HG02970 (cell line): ENCODE measurements at regions not wholly inside any gene's neighbourhood (a gene's known extent, or its start where the extent isn't known, plus 50 kb on each side); places are given as distances from the start of the nearest gene placed in this dataset.
"Not testable (repeated sequence)": the region's sequence is repeated elsewhere in the genome, so short reads cannot be mapped to it uniquely, and the experiment has no call there.

Experiments
- ATAC-seq: cut with Tn5 transposase; IDR thresholded peaks from one replicate; pipeline ENCODE4 v1.9.1; 2021; ENCODE audit warnings: mild to moderate bottlenecking, moderate library complexity, moderate number of reproducible peaks; ENCODE audit not compliant: unreplicated experiment, low FRiP score

DNA sequence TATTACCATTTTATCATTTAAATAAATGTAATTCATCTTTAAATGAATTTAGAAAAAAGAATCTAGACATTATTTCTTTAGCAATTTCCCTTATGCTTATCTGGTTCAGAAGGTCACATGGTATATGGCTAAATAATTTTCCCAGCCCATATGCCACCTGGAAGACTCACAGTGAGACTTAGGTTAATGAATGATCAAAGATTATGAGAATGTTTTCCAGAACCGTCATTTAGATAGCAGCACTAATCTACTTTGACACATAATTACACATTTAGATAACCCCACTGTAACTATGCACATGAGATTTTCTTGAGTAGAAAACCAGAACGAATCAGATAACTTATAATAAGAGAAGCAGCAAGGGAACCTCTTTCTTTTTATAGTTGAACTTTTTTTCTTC lies 124.9 kb upstream of the CCDC180 start:
- not testable (repeated sequence) for ATAC-seq

GRCh38 chr9:97179616-97180015 lies 127.8 kb upstream of the CCDC180 start:
- ATAC-seq: no peak

- no peak for ATAC-seq
These were observed 131.3 kb upstream of the CCDC180 start for GRCh38 chr9:97176206-97176605.

DNA sequence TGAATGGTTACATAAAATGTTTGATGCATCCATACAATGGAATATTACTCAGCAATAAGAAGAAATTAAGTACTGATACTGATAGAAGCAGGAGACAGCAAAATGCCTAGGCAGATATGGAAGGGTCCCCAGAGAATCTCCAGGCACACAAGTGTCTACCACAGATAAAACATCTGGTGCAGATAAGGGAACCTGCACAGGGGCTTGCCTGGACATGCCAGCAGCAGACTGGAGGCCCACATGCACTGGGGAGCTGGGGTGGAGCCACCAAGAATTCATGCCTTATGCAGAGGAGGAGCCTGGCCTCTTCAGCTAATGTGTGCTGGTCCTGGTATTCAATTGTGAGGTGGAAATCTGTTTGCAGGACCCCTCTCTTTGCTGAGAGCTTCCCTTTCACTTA lies 129.2 kb upstream of the CTSV start:
- ATAC-seq: not testable (repeated sequence)

- ATAC-seq: not testable (repeated sequence)
These were observed 127.7 kb upstream of the CTSV start for GRCh38 chr9:97166496-97167138.

- no peak for ATAC-seq
These were observed 121.3 kb upstream of the CTSV start for GRCh38 chr9:97160255-97160654.

GRCh38 chr9:97158722-97159121 lies 119.8 kb upstream of the CTSV start:
- not testable (repeated sequence) for ATAC-seq

GRCh38 chr9:97155441-97155840 lies 116.5 kb upstream of the CTSV start:
- ATAC-seq: not testable (repeated sequence)

DNA sequence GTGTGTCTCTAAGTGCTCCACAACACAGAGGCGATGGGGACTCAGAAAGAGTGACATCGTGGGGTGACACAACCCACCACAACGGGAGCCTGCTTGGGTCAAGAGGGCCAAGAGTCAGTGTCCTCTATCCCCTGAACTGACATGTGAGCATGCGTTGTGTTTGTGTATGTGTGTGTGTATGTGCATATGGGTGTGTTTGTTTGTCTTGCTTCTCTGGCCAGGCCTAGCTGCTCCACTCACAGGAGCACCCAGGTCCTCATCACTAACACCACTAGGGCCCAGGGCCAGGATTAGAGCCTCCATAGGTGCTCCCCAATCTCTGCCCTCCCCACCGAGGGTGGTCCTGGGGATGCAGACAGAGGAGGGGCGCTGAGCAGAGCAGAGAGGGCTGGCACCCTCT lies 115.0 kb upstream of the CTSV start:
- no peak for ATAC-seq

DNA sequence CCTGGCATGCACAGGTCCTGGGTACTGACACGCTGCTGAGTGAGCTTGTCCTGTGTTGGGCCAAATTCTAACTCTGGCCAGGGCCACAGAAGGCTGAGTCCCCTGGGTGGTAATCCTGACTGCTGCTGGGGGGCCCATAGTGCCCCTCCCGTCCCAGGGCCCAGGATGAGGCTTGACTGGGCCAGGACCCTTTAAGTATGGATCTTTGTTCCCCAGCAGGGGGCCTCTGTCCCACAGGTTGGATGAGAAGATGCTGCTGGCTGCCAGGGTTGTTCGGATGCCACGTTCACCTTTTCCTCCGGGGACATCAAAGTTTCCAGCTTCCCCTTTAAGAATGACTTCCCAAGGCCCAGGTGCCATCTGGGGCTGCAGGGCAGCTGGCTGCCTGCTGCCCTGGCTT lies 114.2 kb upstream of the CTSV start:
- not testable (repeated sequence) for ATAC-seq

DNA sequence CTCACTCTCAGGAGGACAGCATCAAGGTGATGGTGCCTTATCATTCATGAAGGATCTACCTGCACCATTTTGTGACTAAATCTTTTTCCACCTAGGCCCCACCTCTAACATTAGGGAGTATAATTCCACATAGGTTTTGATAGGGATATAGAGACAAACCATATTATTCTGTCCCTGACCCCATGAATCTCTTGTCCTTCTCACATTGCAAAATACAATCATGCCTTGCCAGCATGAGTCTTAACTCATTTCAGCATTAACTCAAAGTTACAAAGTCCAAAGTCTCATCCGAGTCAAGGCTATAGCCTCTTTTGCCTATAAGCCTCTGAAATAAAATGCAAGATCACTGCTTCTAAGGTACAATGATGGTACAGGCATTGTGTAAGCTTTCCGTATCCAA lies 111.5 kb upstream of the CTSV start:
- ATAC-seq: not testable (repeated sequence)

- not testable (repeated sequence) for ATAC-seq
These were observed 109.5 kb upstream of the CTSV start for GRCh38 chr9:97148428-97148827.

GRCh38 chr9:97145680-97146079 lies 106.7 kb upstream of the CTSV start:
- not testable (repeated sequence) for ATAC-seq

- ATAC-seq: no peak
These were observed 101.6 kb upstream of the CTSV start for GRCh38 chr9:97140566-97140965.

DNA sequence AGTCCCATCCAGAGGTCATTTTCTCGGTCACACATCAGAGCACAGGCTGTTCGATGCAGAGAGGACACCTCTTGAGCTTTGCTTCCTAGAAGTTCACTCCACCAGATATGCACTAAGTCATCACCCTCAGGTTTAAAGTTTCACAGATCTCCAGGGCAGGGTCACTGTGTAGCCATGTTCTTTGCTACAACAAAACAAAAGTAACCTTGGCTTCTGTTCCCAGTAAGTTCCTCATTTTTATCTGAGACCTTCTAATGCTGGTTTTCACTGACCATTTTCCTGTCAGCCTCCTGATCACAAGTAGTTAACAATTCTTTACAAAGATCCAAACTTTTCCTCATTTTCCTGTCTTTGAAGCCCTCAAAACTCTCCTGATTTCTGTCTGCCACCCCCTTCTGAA lies 97.5 kb upstream of the CTSV start:
- ATAC-seq: no peak

DNA sequence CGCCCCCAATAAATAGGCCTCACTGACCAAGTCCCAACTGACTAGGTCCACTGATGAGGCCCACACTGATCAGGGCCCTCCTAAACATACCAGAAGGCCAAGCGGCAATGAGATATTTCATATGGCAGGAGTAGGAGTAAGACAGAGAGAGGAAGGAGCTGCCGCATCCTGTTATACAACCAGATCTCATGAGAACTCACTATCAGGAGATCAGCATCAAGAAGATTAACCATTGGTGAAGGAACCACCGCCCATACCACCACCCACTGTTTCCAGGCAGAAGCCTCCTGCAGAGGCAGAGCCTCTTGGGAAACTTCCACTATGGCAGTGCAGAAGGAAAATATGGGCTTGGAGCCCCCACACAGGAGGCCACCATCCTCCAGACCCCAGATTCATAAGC lies 95.0 kb upstream of the CTSV start:
- not testable (repeated sequence) for ATAC-seq

GRCh38 chr9:97132865-97133264 lies 93.9 kb upstream of the CTSV start:
- ATAC-seq: no peak

- not testable (repeated sequence) for ATAC-seq
These were observed 91.9 kb upstream of the CTSV start for GRCh38 chr9:97130864-97131263.

DNA sequence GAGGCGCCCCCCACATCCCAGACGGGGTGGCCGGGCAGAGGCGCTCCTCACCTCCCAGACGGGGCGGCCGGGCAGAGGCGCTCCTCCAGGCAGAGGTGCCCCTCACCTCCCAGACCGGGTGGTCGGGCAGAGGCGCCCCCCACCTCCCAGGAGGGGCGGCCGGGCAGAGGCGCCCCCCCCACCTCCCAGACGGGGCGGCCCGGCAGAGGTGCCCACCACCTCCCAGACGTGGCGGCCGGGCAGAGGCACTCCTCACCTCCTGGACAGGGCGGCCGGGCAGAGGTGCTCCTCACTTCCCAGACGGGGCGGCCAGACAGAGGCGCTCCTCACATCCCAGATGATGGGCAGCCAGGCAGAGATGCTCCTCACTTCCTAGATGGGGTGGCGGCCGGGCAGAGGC lies 91.4 kb upstream of the CTSV start:
- ATAC-seq: not testable (repeated sequence)

- no peak for ATAC-seq
These were observed 90.0 kb upstream of the CTSV start for GRCh38 chr9:97128919-97129318.

DNA sequence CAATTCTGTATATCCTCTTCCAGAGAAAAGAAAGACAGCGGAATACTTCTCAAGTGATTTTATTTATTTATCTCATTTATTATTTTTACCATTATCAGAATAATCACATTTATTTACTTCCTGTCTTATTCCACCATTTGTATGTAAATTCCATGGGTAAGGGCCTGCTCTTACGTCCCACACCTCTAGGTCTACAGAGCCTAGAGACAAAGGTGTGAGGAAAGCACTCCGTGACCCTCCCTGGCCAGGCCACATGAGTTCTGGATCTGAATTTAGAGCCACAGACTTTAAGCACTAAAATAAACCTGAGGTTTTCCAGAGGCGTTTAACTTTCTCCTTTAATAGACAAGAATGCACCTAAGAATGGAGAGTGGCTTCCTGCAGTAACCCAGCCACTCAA lies 85.3 kb upstream of the CTSV start:
- no peak for ATAC-seq

DNA sequence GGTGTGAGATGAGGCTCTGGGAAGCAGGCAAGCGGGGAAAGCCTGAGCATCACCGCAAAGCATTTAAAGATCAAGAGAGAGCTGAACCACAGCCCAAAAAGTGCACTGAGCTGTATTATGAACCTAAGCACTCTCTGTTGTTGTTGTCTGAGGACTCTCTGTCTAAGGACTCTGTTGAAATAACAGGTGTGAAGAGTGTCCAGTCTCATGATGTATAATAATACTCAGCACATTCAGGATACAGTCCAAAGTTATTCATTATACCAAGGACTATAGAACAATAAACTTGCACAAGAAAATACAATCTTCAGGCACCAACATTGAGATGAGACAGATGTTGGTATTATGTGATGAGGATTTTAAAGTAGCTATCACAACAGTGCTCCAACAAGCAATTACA lies 71.8 kb upstream of the CTSV start:
- ATAC-seq: no peak
